ENCODE measurements at regions not wholly inside any gene's neighbourhood (a gene's known extent, or its start where the extent isn't known, plus 50 kb on each side); places are given as distances from the start of the nearest gene placed in this dataset.

GRCh38 chr15:31202953-31203352 is 101.4 kb upstream of the TRPM1 start:
- TF ChIP-seq HOXB5 (CRISPR knock-in tag; IDR thresholded peaks at IDR 0.05) (no peak), REST (IDR thresholded peaks at IDR 0.05) (no peak), PHF8 (IDR thresholded peaks at IDR 0.05; ENCODE audit: borderline replicate concordance, low read depth) (no peak), POLR2A (IDR thresholded peaks at IDR 0.05; ENCODE audit: low read length) (no peak), KDM1A (IDR thresholded peaks at IDR 0.05; ENCODE audit: low read depth) (no peak), CTCF (IDR thresholded peaks at IDR 0.05) (no peak), NPAS2 (CRISPR knock-in tag; IDR thresholded peaks at IDR 0.05; ENCODE audit: borderline replicate concordance) (no peak), CEBPB (IDR thresholded peaks at IDR 0.05) (no peak), PBX3 (IDR thresholded peaks at IDR 0.05) (no peak), RAD21 (conservative IDR thresholded peaks at IDR 0.05 in 1 of 2, IDR thresholded peaks at IDR 0.05 in 1 of 2) (no peak), ZFP36 (IDR thresholded peaks at IDR 0.05; ENCODE audit: borderline replicate concordance, partially characterized antibody) (no peak), BHLHE40 (IDR thresholded peaks at IDR 0.05; ENCODE audit: low read depth, low read length) (no peak), JUN (IDR thresholded peaks at IDR 0.05) (no peak)

Data from A549 (cell line).